H4 (cell line): ENCODE measurements at regions not wholly inside any gene's neighbourhood (a gene's known extent, or its start where the extent isn't known, plus 50 kb on each side); places are given as distances from the start of the nearest gene placed in this dataset.

Source experiments
- DNase-seq: peaks from one replicate; pipeline ENCODE4 v3.0.0-alpha.2; 2015; ENCODE audit warnings: low spot score

DNA sequence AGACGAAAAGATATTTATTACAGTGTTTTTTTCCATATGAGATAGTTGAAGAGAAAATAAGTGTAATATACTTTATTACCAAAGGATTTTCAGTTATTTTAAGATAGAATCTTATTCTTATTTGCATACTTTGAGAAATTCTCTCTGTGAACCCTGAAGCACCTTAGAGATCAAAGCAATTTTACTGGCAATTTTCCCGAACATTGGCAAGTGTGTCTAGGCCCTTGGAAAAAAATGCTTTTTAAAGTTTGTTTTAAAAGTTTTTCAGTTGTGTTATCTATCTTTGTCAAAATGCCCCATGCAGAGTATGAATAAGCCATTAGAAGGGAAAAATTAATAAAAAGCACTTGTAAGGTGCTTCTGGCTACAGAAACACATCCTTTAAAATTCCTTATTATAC lies 276.8 kb upstream of the HSF2 start:
- DNase-seq, result no peak

DNA sequence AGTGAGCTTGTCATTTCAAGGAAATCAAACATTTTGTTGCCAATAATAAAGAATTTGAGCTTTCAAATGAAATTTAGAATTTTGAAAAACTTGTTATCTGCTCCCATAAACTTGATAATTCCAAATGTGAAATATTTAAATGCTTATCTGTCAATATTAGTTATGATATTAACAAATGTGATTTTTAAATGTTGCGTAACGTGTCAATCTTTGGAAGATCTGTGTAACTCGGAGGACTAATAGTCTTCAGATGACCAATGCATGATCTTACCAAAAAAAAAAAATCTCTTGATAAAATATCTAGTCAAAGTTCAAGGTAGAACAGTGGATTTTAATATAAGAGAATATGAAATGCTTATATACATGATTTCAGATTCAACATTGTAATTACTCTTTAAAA lies 274.5 kb upstream of the HSF2 start:
- no peak for DNase-seq

DNA sequence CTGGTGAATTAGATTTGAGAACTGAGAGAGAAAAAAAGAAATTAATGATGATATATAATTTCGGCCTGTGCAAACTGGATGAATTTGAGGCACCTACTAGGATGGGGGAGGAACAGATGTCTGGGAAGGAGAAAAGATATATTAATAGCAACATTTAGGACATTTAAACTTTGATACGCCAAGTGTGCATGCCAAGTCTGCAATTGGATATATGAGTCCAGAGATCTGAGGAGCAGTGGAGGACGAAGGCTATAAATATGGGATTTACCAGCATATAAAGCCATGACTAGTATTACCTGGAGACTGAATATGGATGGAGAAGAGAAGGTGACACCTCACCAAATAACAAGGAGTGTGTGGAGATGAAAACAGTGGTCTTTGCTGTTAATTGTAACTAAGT lies 272.6 kb upstream of the HSF2 start:
- DNase-seq, result no peak

DNA sequence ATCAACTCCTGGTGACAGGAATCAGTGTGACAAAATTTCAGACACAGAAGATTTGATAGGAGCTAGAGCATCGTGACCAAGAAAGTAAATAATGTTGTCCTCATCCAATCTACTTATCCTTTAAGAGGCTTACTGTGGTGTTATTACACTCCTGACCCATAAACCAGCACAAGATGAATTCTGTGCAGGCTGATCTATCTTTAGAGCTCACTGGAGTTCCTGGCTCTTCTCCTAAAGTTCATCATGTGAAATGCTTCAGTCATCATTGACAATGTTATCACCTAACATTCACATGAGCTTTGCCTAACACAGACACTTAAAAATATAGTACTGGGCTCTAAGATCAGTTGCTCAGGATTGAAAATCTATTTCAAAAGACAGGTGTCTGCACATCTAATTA lies 271.0 kb upstream of the HSF2 start:
- DNase-seq, result no peak

DNA sequence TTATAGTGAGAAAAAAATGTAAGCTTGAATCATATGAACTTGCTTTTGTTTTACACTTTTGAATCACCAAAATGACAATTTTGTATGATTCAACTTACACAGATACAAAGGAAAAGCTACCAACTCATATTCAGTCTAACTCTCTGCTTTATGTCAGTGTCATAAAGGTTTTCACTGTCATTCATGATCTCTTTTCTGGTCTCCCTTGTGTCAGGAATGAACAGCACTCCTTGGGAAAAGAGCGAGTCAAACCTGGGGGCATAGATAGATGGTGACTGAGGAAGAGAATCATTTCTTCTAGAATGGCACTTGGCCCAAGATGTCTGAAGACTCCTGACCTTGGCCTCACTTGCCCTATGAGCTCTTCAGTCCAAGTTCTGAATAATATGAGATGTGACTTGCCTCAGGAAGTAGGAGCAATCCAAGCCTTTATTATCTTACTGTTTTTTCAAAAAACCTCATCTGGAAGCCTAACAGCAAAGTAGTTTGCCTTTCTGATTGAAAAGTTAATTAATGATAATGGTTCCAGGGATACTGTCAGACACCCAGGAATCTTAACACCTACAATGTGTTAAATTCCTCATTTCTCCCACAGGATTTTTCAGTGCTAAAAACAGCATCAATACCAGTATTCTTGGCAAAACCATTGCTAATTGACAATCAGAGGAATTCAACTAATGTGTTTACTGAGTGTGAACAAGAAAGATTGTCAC lies 270.0 kb upstream of the HSF2 start:
- no peak for DNase-seq

DNA sequence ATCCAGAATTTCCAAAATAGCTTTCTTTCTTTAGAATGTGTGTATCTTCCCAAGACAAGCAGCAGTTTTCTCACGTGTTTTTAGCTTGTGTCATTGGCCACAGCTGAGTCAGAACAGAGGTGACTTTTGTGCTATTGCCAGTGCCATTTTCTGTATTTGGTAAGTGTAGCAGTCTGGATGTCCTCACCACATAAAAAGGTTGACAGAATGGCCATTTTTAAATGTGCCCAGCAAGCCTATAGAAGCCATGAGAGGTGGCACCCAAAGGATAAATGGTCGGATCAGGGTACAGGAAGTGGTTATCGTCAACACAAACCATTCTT lies 269.5 kb upstream of the HSF2 start:
- DNase-seq, result no peak

DNA sequence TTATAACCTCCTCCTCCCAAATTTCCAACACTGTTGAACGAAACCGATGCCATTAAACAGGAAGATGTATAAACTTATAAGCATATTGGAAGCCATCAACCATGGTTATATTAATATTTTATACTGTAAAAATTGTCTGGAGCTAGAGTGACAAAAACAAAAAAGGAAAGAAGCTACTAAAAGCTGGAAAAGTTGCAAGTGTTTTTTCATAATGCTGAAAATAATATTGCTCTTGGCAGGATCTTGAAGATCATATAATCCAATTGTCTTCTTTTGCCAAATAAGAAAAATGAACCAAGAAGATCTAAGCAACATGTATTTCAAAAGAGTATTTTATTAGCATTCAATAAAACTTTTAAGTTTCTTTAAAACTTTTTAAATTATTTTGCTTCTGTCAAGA lies 268.9 kb upstream of the HSF2 start:
- no peak for DNase-seq

DNA sequence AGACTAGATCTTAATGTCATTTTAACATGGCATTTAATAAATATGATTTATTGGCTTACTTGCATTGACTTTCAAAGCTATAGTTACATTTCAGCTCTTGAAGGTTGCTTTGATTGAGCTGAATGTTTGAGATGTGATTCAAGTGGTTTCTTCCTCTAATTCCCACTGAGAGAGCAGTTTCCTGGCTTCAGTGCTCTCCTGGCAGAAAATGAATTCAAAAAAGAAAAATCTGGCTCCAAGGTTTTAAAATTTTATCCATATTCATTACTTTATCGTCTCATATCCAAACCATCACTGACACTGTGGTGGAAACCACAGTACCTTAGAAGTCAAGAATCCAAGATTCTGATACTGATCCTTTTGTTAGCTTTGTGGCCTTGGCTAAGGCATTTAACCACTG lies 263.1 kb upstream of the HSF2 start:
- no peak for DNase-seq

DNA sequence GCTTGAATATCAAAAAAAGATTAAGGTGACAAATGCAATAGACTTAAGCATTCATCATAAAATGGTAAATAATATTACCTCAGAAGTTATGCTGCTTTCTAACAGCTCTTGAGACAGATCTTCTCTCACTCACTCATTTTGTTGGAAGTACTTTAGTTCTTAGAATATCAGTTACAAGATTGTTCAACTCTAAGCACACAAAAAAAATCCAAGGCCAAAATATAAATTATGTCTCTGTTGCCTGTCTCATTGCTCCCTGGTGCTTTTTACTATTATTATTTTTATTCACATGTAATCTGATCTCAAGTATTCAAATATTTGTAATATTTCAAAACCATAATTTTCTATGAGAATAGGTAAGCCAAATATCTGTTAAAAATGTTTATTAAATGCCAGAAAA lies 259.4 kb upstream of the HSF2 start:
- DNase-seq, result no peak

DNA sequence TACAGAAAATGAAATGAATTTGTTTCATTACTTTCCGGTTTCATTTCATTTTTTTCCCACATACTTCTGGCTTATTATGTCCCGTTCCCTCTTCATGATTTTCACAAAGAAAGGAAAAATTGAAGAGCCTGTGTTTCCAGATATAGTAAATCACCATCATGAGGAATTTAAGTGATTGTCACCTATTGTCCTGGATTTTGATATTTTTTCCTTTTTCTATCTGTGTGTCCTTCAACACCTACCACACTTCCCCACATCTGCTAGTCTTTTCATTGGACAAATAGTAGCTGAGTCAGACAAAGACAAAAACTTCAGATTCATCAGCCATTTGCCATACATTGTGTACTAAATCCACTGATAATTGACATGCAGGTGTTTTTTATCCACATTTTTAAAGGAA lies 258.2 kb upstream of the HSF2 start:
- DNase-seq, result no peak

DNA sequence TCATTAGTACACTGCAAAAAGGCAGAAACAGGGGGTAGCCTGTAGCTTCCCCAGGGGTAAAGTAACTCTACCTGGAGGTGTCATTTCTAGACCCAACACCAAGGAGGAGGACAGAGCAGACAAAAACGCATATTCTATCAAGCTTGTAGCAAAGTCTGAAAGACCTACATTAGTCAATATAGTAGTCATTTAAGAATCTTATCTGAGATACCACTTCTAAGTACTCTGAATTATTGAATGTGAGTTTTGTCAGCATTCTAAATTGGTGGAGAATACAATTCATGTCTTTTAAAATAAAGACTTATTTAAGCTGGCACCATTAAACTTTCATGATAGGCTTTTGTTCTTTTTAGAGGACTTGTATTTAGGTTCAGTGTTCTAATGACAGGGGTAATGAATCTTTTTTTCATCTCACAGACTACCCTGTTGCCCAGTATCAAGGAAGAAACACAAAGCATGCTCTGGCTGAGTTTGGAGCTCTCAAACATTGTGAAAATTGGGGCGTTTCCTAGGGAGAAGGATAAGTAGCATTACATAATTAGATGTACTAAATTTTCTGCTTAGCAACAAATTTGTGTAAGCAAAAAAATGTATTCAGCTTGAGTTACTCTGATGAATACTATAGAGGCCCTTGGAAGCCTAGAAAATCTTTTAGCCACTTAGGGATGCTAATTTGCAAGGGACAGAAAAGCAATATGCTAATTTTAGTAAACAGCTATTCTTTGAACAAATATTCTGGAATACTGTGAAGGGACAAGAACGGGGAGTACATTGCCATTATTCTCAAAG lies 255.4 kb upstream of the HSF2 start:
- no peak for DNase-seq

DNA sequence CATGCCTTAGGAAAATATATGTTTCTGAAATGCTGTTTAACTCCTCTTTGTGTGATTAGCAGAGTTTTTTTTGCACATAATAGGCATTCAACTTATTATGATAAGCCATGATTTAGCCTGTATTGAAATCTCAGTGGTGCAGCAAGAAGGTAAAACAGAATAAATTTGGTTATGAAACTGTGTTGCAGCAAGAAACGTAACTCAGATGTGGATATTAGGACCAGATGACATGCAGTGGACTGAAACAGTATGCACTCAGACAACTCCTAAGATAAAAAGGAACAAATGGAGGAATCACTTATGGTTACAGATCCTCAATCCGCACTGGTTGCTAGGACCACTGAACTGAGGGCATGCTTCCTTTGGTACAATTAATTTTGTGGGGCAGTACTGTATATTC lies 254.2 kb upstream of the HSF2 start:
- no peak for DNase-seq

DNA sequence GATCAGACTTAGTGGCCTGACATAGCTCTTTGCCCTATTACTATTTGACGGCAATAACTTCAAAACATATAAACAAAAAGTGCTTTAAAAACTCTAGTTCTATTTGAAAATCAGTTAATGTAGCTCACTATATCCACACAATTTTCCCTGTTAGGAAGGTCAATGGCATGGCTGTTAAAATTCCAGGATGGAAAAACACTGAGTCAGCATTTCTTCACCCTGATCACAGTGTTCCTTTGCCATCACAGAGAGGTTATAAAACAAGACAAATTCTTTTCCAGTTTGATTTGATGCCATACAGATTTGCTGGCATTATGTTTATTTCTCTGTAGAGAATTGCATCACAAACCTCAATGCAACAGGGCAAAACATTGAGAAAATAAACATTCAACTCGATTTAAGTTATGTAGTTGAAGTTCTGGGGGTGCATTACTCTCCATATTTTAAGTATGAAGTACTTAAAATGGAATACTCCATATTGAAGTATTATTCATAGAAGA lies 253.7 kb upstream of the HSF2 start:
- DNase-seq, result no peak

DNA sequence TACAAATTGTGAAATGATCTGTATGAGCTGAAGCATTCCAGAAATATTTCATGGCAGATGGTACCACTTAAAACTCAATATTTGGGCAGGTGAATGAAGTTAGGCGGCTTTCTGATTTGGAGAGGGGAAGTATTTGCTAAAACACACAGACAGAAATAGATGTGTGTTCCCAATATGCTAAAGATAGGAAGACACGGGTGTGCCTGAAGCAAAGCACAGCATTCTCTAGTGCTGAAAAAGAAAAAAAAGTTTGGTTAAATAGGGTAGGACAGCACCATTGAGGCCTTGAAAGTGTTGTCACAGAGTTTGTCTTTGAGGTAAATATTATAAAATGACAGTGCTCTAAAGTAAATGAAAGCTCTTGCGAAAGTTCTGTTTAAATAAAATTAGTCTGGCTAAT lies 252.2 kb upstream of the HSF2 start:
- DNase-seq, result no peak

DNA sequence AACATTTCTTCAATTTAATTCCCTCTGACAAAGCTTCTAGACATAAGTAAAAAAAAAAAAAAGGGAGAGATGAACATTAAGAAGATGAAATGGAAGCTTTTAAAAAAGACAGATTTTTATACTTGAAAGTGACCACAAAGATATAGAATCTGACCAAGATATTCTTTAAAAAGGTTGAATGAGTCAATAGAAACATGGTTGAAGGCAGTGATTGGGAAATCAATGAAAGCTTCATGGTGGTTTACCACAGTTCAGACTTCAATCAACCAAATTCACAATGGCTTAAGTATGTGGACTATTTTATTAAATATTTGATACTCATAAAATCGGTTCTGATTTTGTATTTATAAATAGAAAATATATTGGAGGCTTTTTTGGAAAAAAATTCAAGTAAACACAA lies 248.4 kb upstream of the HSF2 start:
- DNase-seq, result no peak

DNA sequence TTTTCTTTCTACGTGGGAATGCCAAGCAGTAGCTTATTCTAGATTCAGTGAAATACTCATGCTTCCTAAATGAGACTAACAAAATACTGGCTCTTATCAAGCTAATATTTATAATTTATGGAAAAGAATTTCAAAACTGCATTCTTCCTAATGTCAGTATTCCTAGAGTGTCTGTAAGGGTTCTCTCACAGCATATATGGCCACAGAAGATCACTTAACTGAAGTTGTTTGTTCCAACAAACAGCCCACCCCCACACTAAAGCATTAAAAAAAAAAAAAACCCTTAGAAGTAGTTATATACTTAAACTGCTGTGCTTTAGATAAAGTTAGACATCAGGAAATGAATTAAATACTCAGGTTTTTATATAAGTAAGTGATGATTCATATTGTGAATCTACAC lies 247.7 kb upstream of the HSF2 start:
- DNase-seq, result no peak

DNA sequence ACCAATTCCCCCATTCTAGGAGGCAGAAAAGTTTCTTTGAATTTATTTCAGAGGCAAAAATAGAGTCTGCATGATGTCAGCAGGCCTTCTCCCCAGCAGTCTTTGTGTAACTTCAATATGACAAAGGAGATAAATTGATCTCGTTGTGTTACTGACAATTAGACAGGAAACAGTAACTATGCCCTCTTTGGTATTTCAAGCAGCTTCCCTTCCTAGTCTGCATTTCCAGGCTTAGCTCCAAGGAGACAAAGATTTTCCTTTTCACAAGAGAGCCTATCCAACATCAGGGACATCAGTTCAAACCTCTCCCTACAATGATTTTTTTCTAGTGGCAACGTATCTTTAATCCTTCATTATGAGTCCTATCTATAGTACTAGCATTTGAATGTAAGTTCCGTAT lies 245.9 kb upstream of the HSF2 start:
- DNase-seq, result no peak

DNA sequence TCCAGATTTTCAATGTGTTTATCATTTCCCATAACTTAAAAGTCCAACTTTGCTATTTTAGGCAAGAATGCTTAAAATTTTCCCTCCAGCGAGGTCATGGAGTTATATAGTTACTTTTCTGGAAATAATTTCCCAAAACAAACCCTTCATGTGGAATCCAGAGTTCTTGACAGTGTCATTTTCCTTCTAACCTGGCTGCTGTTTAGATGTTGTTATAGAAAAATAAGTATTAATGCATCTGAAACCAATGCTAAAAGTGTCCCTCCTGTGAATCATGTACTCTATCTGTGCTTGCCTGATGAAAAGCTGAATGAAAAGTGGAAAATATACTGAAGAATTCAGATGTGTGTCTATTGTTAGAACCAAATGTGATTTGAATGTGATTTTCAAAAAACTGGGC lies 245.3 kb upstream of the HSF2 start:
- no peak for DNase-seq

DNA sequence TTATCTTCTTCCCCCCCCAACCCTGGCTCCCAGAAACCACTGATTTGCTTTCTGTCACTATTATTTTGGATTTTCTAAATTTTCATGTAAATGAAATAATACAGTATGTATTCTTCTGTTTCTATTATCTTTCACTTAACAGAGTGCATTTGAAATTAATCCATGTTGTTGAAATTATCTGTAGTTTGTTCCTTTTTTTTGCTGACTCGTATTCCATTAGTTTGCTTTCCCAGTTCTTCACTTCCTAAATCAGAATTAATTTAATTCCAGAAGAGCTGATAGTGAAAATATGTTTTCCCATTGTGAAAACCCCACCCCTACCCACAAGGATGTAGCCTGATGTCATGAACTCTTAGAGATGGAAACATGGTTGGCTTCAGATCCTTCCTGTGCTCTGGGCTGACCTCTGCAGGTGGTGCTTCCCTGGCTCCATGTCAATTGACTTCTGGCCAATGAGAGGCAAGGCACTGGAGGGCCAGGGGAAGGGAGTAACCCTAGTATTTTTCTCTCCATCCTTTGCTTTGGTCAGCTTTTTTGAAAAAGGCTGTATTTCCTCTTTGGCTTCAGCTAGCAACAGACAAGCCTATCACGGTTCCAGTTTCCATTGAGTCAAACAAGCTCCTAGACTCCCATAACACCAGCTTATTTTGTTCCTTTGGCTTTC lies 244.4 kb upstream of the HSF2 start:
- DNase-seq, result no peak

DNA sequence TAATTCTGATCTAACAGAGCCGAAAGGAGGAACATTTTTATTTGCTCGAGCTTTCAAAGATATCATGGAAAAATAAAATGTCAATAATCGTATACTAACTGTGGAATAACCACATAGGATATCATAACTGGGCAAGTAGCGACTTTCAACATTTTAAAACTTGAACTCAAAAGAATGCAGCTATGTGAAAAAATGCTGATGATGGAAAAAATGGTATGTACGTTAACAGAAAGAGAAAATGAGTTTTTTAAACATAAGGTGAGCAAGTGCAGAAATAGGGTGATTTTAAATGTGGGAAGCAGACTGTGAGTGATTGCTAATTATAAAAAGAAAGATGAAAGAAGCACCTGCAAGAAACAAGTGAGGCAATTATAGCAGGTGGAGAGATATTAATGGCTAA lies 238.3 kb upstream of the HSF2 start:
- no peak for DNase-seq

DNA sequence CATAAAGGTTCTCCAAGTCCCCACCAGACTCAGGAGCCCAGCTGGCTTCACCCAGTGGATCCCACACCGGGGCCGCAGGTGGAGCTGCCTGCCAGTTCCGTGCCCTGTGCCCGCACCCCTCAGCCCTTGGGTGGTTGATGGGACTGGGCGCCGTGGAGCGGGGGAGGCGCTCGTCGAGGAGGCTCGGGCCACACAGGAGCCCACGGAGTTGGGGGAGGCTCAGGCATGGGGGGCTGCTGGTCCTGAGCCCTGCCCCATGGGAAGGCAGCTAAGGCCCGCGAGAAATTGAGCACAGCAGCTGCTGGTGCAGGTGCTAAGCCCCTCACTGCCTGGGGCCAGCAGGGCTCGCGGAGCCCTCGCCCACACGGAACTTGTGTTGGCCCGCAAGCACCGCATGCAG lies 234.4 kb upstream of the HSF2 start:
- DNase-seq, result no peak

DNA sequence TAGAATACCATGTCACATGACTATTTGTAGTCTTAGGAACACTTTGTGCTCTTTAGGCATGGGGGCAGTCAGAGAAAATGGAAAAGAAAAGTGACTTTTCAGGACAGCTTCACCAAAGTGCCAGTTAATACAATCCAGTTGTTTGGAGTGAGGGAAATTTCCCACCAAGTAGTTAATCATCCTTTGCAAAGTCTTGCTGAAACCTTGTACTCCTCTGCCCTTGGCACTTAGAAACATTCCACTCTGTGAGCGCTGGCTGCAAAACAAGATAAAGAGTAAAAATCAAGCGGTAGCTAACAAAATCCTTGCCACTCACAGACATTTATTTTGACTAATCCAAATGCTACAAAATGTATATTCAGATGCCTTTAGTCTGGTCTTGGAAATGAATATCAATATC lies 229.2 kb upstream of the HSF2 start:
- DNase-seq, result no peak

DNA sequence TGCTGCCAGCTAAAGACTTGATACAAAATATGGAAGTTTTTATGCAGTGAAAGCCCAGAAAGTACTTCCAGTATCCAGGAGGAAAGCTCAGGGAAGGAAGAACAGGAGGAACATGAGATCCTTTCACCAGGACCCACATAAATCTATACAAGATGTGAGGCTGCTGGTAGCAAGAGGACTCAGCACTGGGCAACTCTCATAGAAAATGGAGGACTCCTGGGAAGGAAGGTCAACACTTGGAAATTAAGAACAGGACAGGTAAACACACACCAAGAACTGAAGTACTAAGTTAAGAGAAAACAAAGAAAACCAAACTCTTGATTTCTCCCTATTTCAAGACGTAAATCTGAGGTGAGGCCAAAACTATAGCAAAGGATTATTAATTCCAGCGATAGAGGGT lies 220.5 kb upstream of the HSF2 start:
- no peak for DNase-seq
